COLO668 (cell line): ENCODE measurements at regions not wholly inside any gene's neighbourhood (a gene's known extent, or its start where the extent isn't known, plus 50 kb on each side); places are given as distances from the start of the nearest gene placed in this dataset.

Experiments
- DNase-seq: peaks from one replicate; lab custom pipeline; 2025; ENCODE audit not compliant: unreplicated experiment; lab: John Stamatoyannopoulos, UW

DNA sequence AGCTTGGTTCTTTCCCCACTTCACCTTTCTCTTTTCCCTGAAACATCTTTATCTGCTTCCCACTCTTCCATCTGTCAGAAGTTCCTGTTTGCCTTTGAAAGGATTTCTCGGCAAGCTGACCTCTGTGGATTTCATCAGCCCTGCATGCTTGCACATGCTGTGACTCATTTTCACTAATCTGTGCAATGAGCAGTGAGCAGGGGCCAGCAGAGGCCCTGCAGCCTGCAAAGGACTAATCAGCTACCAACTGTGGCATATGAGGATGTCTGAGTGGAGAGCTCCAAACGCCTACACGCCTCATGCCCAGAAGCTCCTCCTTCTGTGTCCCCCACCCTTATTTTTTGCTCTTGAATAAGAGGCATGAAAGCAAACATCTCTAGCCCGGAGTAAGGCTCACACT lies 333.0 kb upstream of the SEMA6D start:
- no peak for DNase-seq

DNA sequence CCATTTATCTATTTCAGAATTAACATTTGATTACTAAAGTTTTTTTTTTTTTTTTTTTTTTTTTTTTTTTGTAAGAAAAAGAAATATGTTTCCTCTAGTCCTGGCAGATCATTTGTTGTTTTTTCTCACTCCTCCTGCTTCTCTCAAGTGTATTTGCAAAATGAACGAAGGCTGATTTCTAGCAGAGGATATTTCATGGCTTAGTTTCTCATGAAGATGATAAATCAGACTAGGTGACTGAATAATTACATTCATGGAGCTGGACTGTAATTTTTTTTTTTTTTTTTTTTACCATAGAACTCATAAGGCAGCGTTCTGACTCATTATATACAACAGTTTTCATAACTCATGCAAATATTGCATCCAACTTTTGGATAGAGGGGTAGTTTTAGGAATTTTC lies 332.5 kb upstream of the SEMA6D start:
- DNase-seq, result no peak

DNA sequence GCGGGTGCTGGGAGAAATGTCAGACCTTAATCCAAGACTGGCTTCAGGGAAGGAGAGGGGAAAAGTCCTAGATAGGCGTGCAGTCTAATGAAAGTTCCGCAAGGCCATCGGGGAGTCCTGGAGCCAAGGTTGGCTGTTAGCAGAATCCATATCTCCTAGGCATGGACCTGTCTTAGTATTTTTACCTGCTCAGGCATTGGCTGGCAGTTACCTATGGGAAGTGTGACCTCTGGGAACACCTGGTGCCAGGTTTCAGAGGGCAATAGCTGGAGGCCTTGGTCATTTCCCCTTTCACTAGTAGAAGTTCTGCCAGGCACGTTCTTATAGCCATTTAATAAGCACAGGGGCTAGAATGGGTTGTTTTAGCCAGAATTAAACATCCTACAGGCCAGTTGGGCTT lies 330.8 kb upstream of the SEMA6D start:
- no peak for DNase-seq

DNA sequence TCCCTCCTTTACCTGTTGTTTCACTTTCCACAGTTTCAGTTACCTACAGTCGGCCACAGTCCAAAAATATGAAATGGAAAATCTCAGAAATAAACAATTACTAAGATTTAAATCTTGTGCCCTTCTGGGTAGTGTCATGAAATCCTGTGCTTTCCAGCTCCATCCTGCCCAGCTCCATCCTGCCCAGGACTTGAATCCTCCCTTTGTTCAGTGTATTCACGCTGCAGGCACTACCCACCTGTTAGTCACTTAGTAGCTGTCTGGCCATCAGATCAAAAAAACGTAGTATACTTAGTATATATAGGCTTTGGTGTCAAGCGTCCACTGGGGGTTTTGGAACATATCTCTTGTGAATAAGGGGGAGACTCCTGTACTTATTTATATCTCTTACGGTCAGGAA lies 329.0 kb upstream of the SEMA6D start:
- no peak for DNase-seq

DNA sequence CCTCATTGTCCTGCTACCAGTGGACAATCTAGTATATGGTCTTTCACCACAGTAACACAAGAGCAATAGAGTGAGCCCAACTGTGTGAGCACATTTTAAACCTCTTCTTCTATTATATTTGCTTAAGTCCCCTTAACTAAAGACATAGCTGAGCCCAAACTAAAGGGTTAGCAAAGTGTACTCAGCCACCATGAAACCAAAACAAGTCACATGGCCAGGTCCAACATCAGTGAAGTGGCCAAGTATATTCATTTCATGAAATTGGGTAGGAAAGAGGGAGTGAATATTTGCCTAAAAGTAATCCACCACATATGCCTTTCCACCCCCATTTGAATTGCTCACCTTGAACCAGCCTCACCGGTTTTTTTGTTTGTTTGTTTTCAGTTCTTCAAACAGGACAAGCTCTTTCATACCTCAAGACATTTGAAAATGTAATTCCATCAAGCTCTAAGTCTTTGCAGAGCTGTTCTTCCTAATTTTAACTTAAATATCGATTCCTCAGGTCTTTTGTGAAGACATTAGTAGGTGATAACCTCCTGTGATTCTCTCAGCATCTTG lies 327.0 kb upstream of the SEMA6D start:
- DNase-seq, result no peak

DNA sequence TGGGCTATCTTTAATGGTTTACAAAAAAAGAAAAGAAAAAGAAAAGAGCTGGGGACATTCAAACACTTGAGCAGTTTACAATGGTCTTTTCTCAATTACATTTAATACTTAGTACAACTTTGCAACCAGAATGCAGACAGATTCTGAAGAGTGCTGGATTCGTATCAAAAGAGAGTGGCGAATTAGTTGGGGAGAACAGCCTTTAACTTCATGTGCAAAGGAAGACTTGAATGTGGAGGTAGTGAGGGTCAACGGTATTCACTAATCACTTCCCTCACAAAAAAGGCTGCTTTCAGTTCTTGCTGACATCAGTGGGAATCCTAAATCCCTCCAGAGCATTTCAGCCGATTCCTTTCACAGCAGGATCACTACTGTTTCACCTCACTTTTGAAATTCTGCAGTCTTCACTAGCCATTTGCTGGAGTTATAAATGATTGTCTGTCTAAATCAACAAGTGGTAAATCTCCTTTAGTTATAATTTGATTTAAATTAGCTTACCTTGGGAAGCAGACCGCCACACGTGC lies 323.0 kb upstream of the SEMA6D start:
- no peak for DNase-seq

DNA sequence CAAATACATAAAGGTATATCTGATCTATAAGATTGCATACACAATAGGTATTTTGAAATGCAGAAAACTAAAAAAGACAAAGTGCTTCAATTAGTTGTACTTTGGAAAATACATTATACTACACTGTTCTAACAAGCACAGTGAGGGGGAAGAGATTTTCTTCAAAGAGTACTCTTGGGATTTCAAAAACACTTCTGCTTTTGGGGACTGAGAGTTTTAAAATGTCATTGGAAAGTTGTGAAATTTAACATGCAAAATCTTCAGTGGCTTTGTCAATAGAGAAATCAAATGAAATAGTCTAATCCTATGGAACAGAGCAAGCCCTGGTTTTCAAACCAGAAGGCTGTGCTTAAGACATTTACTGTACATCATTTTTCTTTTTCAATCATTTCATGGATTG lies 322.2 kb upstream of the SEMA6D start:
- DNase-seq, result no peak

DNA sequence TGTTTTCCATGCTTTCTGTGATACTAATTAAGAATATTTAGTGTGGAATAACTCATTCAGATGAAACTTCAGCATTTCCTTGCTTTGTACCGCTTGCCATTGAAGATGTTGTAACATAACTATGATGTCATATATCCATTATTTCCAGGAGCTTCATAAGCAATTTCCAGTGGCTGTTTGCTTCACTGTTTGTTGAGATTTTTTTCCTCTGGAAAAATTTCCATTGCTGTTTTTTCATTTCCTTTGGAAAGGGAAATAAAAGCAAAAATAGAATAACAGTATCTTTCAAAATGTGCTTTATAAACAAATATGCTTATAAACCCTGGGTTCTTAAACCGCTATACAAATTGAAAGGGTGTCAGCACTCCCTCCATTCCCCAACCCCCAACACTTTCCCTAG lies 319.6 kb upstream of the SEMA6D start:
- no peak for DNase-seq

DNA sequence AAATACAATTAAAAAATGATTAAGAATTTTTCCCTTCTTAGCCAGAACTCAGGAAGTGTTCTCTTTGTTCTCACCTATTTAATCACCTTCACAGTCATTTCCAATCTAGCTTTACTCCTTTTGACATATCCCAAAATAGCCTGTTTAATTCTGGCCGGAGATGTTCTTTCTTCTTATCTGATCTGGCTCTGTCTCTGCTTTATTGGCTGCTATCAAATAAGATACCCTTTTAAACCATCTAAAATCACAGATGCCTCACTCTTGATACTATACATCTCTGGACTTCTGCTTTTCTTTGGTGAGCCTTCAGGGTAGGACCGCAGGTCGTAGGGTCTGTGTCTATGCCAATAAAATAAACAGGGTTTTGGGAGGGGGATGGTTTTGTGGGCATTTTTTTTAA lies 319.2 kb upstream of the SEMA6D start:
- DNase-seq, result no peak

DNA sequence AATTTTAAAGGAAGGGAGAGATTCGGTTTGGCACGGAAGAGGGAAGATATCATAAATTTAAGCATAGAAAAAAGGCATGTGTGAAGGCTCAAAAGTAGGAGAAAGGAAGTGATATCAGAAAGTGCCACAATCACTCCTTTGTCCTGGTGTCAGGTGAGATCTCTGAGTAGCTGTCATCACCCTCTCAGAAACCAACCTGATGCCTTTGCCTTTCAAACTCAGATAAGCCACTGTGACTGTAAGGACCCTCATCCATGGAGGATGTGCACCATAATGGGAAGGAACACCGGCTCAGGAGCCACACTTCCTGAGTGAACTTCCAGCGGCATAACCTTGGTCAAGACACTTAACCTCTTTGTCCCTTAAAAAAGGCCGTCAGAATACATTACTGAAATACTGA lies 318.7 kb upstream of the SEMA6D start:
- DNase-seq, result no peak

DNA sequence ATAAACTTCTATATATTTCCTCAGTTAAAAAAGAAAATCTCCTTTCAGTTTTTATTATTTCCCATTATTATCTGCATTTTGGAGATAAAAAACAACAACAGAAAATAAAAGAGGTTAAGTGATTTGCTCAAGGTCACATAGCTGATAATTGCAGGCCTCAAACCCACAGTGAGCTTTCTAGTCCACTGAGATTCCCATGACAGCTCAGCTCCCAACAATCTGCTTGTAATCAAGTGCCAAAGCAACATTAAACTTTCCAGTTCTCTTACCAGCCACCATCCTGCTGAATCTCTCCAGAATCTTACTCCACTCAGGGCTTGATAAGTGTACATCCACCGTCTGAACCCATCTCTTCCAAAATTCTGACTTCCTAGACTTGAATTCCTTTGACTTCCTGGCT lies 318.2 kb upstream of the SEMA6D start:
- DNase-seq, result no peak

DNA sequence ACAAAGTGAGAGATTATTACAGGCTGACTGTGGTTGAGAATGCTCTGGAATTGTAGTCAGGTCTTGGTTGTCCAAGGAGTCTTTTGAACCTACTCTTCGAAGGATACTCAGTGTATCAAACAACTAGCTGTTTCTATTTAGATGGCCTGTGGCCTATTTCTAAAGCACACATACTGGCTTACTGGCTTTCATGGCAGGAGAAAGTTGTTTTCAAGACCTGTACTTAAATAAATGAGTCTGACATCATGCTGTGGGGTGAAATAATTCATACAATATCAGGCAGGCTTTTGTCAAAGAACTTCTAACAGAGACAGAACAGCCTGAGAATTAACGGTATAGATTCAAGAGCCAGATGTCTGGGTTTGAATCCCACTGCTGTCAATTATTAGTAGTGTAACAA lies 316.7 kb upstream of the SEMA6D start:
- no peak for DNase-seq

DNA sequence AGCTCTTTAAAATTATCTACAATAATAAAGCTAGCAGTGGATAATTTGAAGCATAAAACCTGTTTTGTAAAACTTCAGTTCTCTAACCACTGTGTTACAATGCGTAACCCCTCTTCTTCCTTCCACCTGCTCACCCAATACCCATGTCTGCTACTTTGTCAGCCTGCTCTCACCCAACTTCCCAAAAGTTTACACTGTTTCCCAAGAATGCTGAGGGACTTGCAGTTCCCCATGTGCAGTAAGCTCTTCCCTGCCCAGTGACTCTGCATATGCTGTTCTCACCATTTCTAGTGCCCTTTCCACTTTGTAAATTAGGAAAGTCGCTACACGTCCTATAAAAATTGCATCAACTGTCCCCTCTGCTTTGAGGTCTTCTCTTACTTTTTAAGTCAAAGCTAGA lies 315.9 kb upstream of the SEMA6D start:
- DNase-seq, result no peak

DNA sequence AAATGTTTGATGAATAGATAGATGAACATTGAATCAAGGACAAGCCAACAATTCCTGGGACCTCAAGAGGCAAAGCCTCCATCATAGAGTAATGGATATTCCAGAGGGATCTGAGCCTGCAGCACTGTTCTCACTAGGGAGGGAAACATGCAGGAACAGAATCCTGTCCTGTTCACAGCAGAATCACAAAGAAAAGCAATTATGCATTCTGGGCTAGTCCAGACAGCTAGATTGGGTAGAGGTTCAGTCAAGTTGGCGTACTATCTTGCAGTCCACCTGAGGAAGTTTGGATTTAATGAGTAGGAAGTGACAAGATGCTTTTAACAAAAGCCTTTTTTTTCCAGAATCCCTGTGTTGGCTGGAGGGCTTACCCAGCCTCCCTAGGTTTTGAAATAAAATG lies 314.5 kb upstream of the SEMA6D start:
- no peak for DNase-seq

DNA sequence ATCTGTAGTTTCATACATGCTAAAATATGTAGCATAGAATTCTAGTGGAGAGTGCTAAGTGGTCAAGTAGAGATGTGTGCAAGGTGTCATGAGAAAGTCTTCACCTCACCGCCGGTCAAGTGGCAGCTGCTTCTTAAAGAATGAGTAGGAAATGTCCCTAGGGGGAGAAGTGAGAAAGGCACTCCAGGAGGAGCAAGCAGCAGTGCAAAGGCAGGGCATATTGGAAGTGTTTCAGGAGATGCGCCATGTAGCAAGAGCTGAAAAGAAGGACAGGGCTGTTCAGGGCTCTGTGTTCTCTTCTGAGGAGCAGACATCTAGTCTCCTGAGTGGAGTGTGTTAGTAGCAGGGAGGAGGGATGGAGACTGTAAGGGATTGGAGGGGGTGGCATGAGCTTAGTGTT lies 312.4 kb upstream of the SEMA6D start:
- DNase-seq, result no peak

DNA sequence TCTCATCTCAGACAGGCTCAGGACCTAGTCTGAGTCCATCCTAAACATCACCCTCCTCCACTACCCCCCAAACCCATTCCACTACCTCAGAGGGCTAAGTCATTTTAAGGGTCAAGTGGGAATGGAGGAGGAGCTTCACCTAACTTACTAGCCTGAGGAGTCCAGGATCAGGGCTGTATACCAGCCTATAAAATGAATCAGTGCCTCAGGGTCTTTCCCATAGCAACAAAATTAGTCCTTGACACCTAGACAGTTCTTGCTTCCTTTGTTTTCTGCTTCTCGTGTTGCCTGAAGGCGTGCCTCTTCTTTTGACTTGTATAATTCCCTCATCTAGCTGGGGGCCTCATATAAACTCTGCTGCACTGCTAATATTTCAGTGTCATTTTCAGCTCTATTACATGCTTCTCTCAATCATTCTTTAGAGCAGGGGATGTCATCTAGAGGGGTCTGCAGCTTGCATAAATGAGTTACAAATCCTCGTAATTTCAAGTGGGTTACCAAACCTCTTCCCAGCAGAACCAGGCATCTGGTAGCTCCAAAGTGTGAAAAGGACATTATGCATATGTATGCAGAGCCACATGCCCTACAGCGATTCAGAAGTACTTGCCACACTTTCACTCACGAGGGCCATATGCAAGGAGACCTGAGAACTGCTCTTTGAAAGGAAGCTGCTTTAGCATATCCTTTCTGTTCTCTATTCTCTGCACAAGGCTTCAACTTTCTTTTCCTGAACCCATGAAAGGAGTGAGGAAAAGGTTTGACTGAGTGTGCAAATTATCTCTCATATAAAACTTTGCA lies 311.7 kb upstream of the SEMA6D start:
- no peak for DNase-seq

DNA sequence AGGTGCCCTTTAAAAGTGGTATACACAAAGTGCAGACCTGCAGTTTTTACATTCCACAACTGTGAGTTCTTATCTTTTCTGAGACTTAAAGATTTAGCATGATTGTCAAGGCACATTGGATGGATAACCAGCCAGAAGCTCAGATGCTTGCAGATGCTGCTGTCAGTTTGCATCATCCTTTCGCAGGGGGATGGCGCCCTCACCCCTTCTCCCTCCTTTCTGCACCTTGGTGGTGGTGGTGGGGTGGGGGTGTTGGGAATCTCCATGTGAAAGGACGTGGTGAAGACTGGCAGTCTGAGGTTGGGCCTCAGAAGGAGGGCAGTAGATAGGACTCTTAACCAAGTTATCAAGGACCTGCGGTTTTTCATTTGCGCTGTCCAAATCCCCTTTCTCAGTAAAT lies 309.6 kb upstream of the SEMA6D start:
- DNase-seq, result no peak

DNA sequence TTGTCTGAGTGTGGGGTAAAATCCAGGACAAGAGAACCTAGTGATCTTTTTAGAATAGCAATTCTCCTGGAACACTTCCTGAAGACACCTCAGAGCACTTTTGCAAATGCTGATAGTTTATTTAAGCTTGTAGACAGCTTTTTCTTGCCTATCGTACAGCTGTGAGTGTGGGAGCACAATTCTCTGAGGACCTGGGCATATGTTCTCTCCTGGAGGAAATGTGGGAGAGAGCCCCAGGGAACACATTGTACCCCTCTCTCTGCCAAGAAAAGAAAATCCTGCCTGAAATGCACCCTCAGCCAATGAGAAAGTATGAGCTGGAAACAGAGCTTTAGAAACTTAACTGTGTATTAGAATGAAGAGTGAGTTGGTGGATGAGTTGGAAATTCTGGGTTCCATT lies 308.3 kb upstream of the SEMA6D start:
- DNase-seq, result no peak

DNA sequence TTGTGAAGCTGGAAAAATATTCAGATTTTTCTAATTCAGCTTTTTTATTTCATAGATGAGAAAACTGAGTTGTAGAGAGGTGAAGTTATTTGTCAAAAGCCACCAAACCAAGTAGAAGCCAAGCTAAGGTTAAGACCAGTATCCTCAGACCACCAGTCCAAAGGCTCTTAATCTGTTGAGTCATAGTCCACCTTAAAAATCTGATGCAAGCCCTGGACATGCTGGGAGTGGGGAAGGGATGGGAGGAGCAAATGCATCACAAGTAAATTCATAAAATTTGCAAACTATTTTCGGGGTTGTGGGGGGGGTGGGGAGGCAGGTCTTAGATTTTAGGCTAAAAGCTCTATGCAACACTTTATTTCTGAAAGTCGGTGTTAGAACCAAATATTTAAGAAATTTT lies 307.7 kb upstream of the SEMA6D start:
- no peak for DNase-seq

DNA sequence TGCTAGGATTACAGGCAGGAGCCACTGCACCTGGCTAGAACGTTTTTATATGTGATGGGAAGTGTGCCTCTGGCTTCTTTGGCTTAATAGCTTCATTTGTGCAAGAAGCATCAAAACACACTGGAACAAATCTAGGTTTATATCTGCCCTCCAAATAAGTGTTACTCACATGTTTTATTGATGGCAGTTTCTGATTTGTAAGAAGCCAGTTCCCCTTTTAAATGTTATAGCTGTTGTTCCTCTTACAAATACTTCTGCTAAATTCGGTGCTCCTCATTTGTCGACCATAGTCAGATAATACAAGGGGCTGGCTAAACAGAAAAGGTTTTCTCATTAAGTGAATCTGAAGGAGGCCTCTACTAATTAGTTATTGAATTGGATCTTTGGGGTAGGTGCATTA lies 307.1 kb upstream of the SEMA6D start:
- no peak for DNase-seq

DNA sequence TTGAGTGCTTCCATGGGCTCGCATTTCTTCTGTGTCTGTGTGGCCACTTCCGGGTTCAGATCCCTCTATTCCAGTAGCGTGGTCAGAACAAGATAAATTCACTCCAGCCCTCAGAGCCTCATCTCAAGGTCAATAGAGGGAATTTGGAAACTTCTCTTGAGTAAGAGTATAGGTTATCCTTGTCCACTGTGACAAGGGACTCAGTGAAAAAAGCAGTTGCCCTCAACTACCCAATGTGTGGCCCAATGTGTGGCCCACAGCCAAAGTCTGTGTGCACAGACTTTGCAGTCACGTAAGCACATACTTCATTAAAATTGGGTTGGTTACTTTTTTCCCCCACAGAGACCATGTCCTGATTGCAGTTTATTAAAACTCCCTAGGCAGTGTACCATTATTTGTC lies 305.6 kb upstream of the SEMA6D start:
- no peak for DNase-seq

DNA sequence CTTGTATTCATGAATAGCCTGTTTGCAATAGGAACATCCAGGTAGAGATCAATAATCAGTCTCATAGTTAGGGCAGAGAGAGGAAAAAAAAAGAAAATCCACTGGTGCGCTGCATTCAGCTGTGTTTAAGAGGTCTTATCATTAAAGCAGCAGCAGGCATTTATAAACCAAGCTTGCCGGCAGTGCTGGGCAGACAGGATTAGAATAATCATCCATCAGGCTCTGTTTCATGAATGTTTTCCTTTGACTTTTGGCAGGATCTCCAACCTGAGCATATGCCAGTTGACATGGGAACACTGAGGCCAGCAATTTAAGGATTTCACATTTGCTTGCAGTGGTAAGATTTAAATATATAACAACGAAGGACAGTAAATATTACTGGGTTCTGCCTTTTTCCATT lies 305.2 kb upstream of the SEMA6D start:
- DNase-seq, result no peak

DNA sequence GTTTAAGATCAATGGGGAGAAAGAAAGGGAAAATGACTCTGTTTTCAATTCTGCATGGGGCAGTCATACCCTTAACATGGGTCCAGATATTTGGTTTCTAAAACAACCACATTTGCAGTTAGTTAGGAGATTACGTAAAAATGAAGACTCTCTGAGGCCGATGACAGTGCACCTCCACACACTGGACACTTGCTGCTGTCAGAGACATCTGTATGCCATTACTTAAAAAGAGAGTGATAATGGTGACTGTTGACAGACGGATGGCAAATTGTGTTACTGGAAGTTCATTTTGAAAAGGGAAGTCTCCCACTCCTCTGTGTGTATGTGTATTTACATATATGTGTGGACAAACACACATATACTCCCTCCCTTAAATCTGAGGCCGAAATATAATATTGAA lies 304.5 kb upstream of the SEMA6D start:
- DNase-seq, result no peak
